ENCODE measurements at regions not wholly inside any gene's neighbourhood (a gene's known extent, or its start where the extent isn't known, plus 50 kb on each side); places are given as distances from the start of the nearest gene placed in this dataset.

DNA sequence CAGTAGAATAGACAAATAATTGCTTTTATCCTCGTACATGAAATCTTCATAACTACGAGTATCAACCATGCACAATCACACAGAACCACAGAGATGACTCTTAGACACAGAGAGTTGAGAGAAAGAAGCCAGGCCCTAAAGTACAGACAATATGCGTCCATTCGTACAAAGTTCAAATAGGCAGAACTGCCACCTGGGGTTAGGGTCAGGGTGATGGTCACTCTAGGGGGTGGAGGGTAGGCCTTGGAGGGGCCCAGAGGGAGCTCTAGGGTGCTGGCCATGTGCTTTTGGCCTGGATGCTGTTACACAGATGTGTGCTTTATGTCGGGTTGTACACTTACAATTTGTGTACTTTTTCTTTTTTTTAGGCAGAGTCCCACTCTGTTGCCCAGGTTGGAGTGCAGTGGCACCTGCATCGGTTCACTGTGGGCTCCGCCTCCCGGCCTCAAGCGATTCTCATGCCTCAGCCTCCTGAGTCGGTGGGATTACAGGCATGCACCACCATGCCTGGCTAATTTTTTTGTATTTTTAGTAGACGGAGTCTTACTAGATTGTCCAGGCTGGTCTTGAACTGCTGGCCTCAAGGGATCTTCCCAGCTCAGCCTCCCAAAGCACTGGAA is 65.9 kb upstream of the KLF13 start:
- Histone ChIP-seq H4K5ac (ENCODE audit: insufficient read length, low read depth, low read length) (no peak overlapping the region), H3K56ac (replicated peaks; ENCODE audit: insufficient read length, low read depth, low read length) (no peak overlapping the region), H3K23me2 (ENCODE audit: low read depth, low read length) (no peaks in the 10 kb centered on the region), H3K79me1 (ENCODE audit: low read depth, low read length) (no peaks in the 10 kb centered on the region), H2BK15ac (ENCODE audit: low read length) (no peak overlapping the region), H2BK20ac (ENCODE audit: low read length) (no peak overlapping the region), H2AK5ac (ENCODE audit: low read depth, low read length) (no peak overlapping the region), H3K23ac (ENCODE audit: insufficient read length) (no peak overlapping the region), H3K36me3 (ENCODE audit: control insufficient read depth in 2 of 4, insufficient read depth in 4 of 4, low read length in 3 of 4) (no peaks in the 10 kb centered on the region), H3K27ac (ENCODE audit: low read depth, low read length) (no peak overlapping the region), H2BK5ac (ENCODE audit: low read depth, low read length) (no peak overlapping the region), H3K18ac (ENCODE audit: extremely low read depth, low read length) (no peak overlapping the region), H3K9me3 (ENCODE audit: insufficient read depth in 2 of 2, low read depth in 1 of 2, low read length in 1 of 2) (no peaks in the 10 kb centered on the region), H3K4me1 (replicated peaks in 1 of 4; ENCODE audit: control insufficient read depth in 3 of 4, insufficient read depth in 4 of 4, low read length in 3 of 4) (peaks cover 0 to 3% (median 0%) of the 10 kb centered on the region in 4 experiments; a peak in 3 of 7 replicates), H2BK12ac (ENCODE audit: low read depth, low read length) (no peak overlapping the region), H3K4me2 (ENCODE audit: insufficient read depth in 1 of 2, low read depth in 2 of 2, low read length in 2 of 2) (no peak overlapping the region), H3K27me3 (replicated peaks in 1 of 4; ENCODE audit: control insufficient read depth in 3 of 4, extremely low read depth in 1 of 4, insufficient read depth in 3 of 4, low read length in 3 of 4) (no peaks in the 10 kb centered on the region; a peak in 1 of 7 replicates), H3K4ac (replicated peaks; ENCODE audit: insufficient read length, low read depth, low read length) (no peak overlapping the region), H3K9ac (replicated peaks in 1 of 4; ENCODE audit: extremely low read depth in 1 of 4, low read depth in 3 of 4, low read length in 3 of 4) (no peak overlapping the region), H3K4me3 (ENCODE audit: extremely low read depth in 1 of 4, insufficient read depth in 2 of 4, low read depth in 3 of 4, low read length in 4 of 4) (no peak overlapping the region), H4K91ac (replicated peaks; ENCODE audit: insufficient read length, low read length) (no peak overlapping the region), H4K20me1 (replicated peaks in 1 of 2; ENCODE audit: control insufficient read depth in 1 of 2, insufficient read depth in 2 of 2, low read length in 2 of 2) (no peaks in the 10 kb centered on the region), H3K79me2 (ENCODE audit: control insufficient read depth in 1 of 2, insufficient read depth in 2 of 2, low read length in 2 of 2) (no peaks in the 10 kb centered on the region), H3K14ac (ENCODE audit: insufficient read length) (no peak overlapping the region), H2AFZ (ENCODE audit: low read length) (no peak overlapping the region), H2BK120ac (replicated peaks; ENCODE audit: low read depth, low read length) (no peak overlapping the region), H4K8ac (ENCODE audit: extremely low read depth, insufficient read depth, low read length) (no peak overlapping the region)
- CTCF ChIA-PET (ENCODE audit: partially characterized antibody), result interaction anchor here (0.6 to 1.1 kb wide), 4 partner anchors 9 to 1490 kb away, joined by 3 to 4 read pairs (median 3); no protein-coding TSS in a partner anchor
- WGBS, 2 experiments (ENCODE audit: extremely low coverage in 1 of 2, insufficient coverage in 1 of 2, insufficient read length in 1 of 2, insufficient replicate concordance in 2 of 2, low coverage in 1 of 2, low lambda C conversion rate in 2 of 2, missing lambda C conversion rate in 1 of 2), result 88% methylated on average over 11 of the region's 11 CpGs; no CpG with 5 or more reads in 1 of the 2 experiments
- FAIRE-seq (no peak), DNase-seq (ENCODE audit: low read depth in 1 of 2, low spot score in 2 of 2) (no peak)
- POLR2A ChIA-PET (ENCODE audit: partially characterized antibody), result interaction anchor here (0.6 kb wide), 1 partner anchor 44 kb away, joined by 3 read pairs; no protein-coding TSS in a partner anchor
- TF ChIP-seq ZNF274 (IDR thresholded peaks at IDR 0.05; ENCODE audit: borderline replicate concordance, extremely low read depth, low read length) (no peak), KDM5A (IDR thresholded peaks at IDR 0.05; ENCODE audit: low read length) (no peak), SRF (IDR thresholded peaks at IDR 0.05; ENCODE audit: low read depth, low read length) (no peak), HDAC6 (IDR thresholded peaks at IDR 0.05; ENCODE audit: low read depth, low read length) (no peak), MAFK (IDR thresholded peaks at IDR 0.05; ENCODE audit: low read depth, low read length) (no peak), TEAD4 (IDR thresholded peaks at IDR 0.05; ENCODE audit: low read depth, low read length) (no peak), SIX5 (IDR thresholded peaks at IDR 0.05; ENCODE audit: low read depth, low read length) (no peak), POU5F1 (IDR thresholded peaks at IDR 0.05; ENCODE audit: low read depth, low read length) (no peak), CBX5 (IDR thresholded peaks at IDR 0.05; ENCODE audit: low read depth, low read length) (no peak)
- TF ChIP-seq, protein P1, sequence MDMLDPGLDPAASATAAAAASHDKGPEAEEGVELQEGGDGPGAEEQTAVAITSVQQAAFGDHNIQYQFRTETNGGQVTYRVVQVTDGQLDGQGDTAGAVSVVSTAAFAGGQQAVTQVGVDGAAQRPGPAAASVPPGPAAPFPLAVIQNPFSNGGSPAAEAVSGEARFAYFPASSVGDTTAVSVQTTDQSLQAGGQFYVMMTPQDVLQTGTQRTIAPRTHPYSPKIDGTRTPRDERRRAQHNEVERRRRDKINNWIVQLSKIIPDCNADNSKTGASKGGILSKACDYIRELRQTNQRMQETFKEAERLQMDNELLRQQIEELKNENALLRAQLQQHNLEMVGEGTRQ (IDR thresholded peaks at IDR 0.05; ENCODE audit: low read length), result no peak
